Natural killer cell (primary cell): ENCODE measurements at regions not wholly inside any gene's neighbourhood (a gene's known extent, or its start where the extent isn't known, plus 50 kb on each side); places are given as distances from the start of the nearest gene placed in this dataset.

ENCODE experiments used
- ATAC-seq, 3 donors: fragments of 150-1000 bp in 2 of 3; fragments of 200-7000 bp in 1 of 3; cut with Tn5 transposase; 1 replicate in 1 of 3; 2 replicates in 2 of 3; pipeline ENCODE4 v1.10.0; 2021; ENCODE audit warnings: mild to moderate bottlenecking in 2 of 3, moderate library complexity in 2 of 3
- DNase-seq, 2 donors: peaks; one replicate each; pipeline versions ENCODE4 v3.0.0 to v3.0.0-alpha.2; 2013 to 2021; ENCODE audit warnings: mixed read lengths in 1 of 2
- H3K27ac ChIP-seq: one replicate; pipeline ENCODE4 v1.5.1; 2013; ENCODE audit warnings: mild to moderate bottlenecking, low read length
- H3K27me3 ChIP-seq: one replicate; pipeline ENCODE4 v1.6.1; 2013; ENCODE audit warnings: low read length; ENCODE audit not compliant: control insufficient read depth, insufficient read depth
- H3K36me3 ChIP-seq: one replicate; pipeline ENCODE4 v1.6.1; 2013; ENCODE audit warnings: low read length; ENCODE audit not compliant: control insufficient read depth, insufficient read depth
- H3K4me1 ChIP-seq: one replicate; pipeline ENCODE4 v1.6.1; 2013; ENCODE audit warnings: low read length; ENCODE audit not compliant: control insufficient read depth, insufficient read depth
- H3K4me3 ChIP-seq: one replicate; pipeline ENCODE4 v1.5.1; 2013; ENCODE audit warnings: low read length
- H3K9me3 ChIP-seq: one replicate; pipeline ENCODE4 v1.6.1; 2013; ENCODE audit warnings: low read length; ENCODE audit not compliant: control insufficient read depth, insufficient read depth
- H3K27ac Mint-ChIP-seq, 2 donors: one replicate each; pipeline ENCODE4 v1.8.0; 2022; ENCODE audit warnings: mild to moderate bottlenecking in 2 of 2, mixed read lengths in 2 of 2, moderate library complexity in 1 of 2
- H3K27me3 Mint-ChIP-seq, 2 donors: one replicate each; pipeline ENCODE4 v1.8.0; 2022; ENCODE audit warnings: low read depth in 2 of 2, mixed read lengths in 2 of 2
- H3K36me3 Mint-ChIP-seq: one replicate; pipeline ENCODE4 v1.8.0; 2022; ENCODE audit warnings: mixed read lengths
- H3K4me1 Mint-ChIP-seq, 2 donors: one replicate each; pipeline ENCODE4 v1.8.0; 2022; ENCODE audit warnings: mixed read lengths in 2 of 2
- H3K4me3 Mint-ChIP-seq: one replicate; pipeline ENCODE4 v1.8.0; 2022; ENCODE audit warnings: mild to moderate bottlenecking, moderate library complexity, mixed read lengths
- H3K9me3 Mint-ChIP-seq, 2 donors: one replicate each; pipeline ENCODE4 v1.8.0; 2022; ENCODE audit warnings: mixed read lengths in 2 of 2
- CTCF ChIP-seq: fragments of 200-600 bp; IDR thresholded peaks from one replicate; pipeline ENCODE4 v1.8.0; 2022; ENCODE audit warnings: antibody characterized with exemption
- WGBS: methylation state at CpG from one replicate; pipeline ENCODE4 v1.1.7; 2013; ENCODE audit warnings: missing lambda C conversion rate; ENCODE audit not compliant: insufficient coverage; 5-methylcytosine and 5-hydroxymethylcytosine counted together
- intact Hi-C: fragments of 100-400 bp; cut with micrococcal nuclease; formaldehyde crosslinking; loops from one replicate; pipeline ENCODE4 v1.14.2; 2022

- Histone ChIP-seq H3K27ac (no peak overlapping the region), H3K36me3 (no peaks in the 10 kb centered on the region), H3K4me1 (no peaks in the 10 kb centered on the region), H3K4me3 (no peak overlapping the region), H3K9me3 (no peaks in the 10 kb centered on the region), H3K27me3 (peaks cover 3% of the 10 kb centered on the region)
- peaks cover 5 to 17% of the 10 kb centered on the region in 2 donors for H3K27me3 Mint-ChIP-seq
- H3K4me1 Mint-ChIP-seq: no peaks in the 10 kb centered on the region
- H3K4me3 Mint-ChIP-seq: no peak overlapping the region
- WGBS: 86% methylated on average over 1 of the region's 1 CpG
- no peak overlapping the region for H3K27ac Mint-ChIP-seq
- H3K9me3 Mint-ChIP-seq: no peaks in the 10 kb centered on the region
- intact Hi-C loops: no loop called here
- H3K36me3 Mint-ChIP-seq: no peaks in the 10 kb centered on the region
- no peak for TF ChIP-seq CTCF
- no peak for ATAC-seq
- no peak for DNase-seq
These were observed 512.3 kb upstream of the MDFIC2 start for GRCh38 chr3:70824773-70825172.

GRCh38 chr3:70824078-70824477, 511.6 kb upstream of the MDFIC2 start:
- Mint-ChIP-seq H3K27me3 (peaks cover 5 to 17% of the 10 kb centered on the region in 2 donors), H3K36me3 (no peaks in the 10 kb centered on the region), H3K27ac (no peak overlapping the region), H3K4me1 (no peaks in the 10 kb centered on the region), H3K9me3 (no peaks in the 10 kb centered on the region), H3K4me3 (no peak overlapping the region)
- no peak for TF ChIP-seq CTCF
- H3K36me3 ChIP-seq: no peaks in the 10 kb centered on the region
- H3K9me3 ChIP-seq: no peaks in the 10 kb centered on the region
- intact Hi-C loops: no loop called here
- H3K4me1 ChIP-seq: no peaks in the 10 kb centered on the region
- 95% methylated on average over 2 of the region's 2 CpGs for WGBS
- H3K4me3 ChIP-seq: no peak overlapping the region
- H3K27ac ChIP-seq: no peak overlapping the region
- no peak for DNase-seq
- no peak for ATAC-seq
- peaks cover 3% of the 10 kb centered on the region for H3K27me3 ChIP-seq

DNA sequence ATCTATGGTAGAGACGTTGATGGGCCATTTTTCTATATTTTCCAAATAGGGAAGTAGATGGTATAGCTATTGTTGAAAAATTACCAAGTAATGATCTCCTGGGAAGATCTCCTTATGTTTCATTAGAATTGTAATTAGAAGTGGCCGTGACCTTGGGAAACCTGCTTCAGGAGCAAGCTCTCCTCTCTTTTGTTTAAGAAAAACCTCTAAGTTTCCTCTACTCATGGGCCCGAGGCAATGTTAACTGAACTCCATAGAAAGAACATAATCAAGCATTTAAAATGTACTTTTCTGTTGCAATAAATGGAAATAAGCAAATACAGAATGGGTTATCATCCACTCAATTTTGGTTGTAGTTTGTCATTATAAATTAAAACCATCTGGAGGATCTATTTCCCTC, 511.2 kb upstream of the MDFIC2 start:
- H3K27me3 Mint-ChIP-seq: peaks cover 5 to 17% of the 10 kb centered on the region in 2 donors
- 95% methylated on average over 2 of the region's 3 CpGs for WGBS
- no peaks in the 10 kb centered on the region for H3K9me3 Mint-ChIP-seq

More for the DNA sequence above, 511.2 kb upstream of the MDFIC2 start:
- TF ChIP-seq CTCF: no peak
- no peak for ATAC-seq
- H3K36me3 Mint-ChIP-seq: no peaks in the 10 kb centered on the region
- intact Hi-C loops: no loop called here
- Histone ChIP-seq H3K4me1 (no peaks in the 10 kb centered on the region), H3K36me3 (no peaks in the 10 kb centered on the region), H3K9me3 (no peaks in the 10 kb centered on the region), H3K27me3 (peaks cover 3% of the 10 kb centered on the region), H3K4me3 (no peak overlapping the region), H3K27ac (no peak overlapping the region)
- no peaks in the 10 kb centered on the region for H3K4me1 Mint-ChIP-seq
- no peak for DNase-seq
- no peak overlapping the region for H3K4me3 Mint-ChIP-seq
- no peak overlapping the region for H3K27ac Mint-ChIP-seq
